Osteoblast (primary cell): ENCODE measurements at regions not wholly inside any gene's neighbourhood (a gene's known extent, or its start where the extent isn't known, plus 50 kb on each side); places are given as distances from the start of the nearest gene placed in this dataset.

Source experiments
- DNase-seq: peaks from one replicate; pipeline ENCODE4 v3.0.0; 2011; ENCODE audit warnings: low spot score, mixed read lengths; ENCODE audit not compliant: insufficient read length; ENCODE audit errors: missing footprints
- H2AFZ ChIP-seq: 2 replicates; pipeline ENCODE4 v1.6.0; 2011; ENCODE audit warnings: mild to moderate bottlenecking, low read length
- H3K27ac ChIP-seq: 2 replicates; pipeline ENCODE4 v1.5.1; 2011; ENCODE audit warnings: mild to moderate bottlenecking, low read depth, low read length, moderate library complexity
- H3K27me3 ChIP-seq: 2 replicates; pipeline ENCODE4 v1.6.0; 2012; ENCODE audit warnings: mild to moderate bottlenecking, control low read depth, inconsistent platforms, low read length, moderate library complexity; ENCODE audit not compliant: insufficient read depth
- H3K36me3 ChIP-seq: 2 replicates; pipeline ENCODE4 v1.5.1; 2011; ENCODE audit warnings: mild to moderate bottlenecking, low read length, control low read depth, moderate library complexity; ENCODE audit not compliant: insufficient read depth
- H3K4me1 ChIP-seq: 2 replicates; pipeline ENCODE4 v1.5.1; 2011; ENCODE audit warnings: mild to moderate bottlenecking, low read length, control low read depth, moderate library complexity; ENCODE audit not compliant: insufficient read depth
- H3K4me2 ChIP-seq: 2 replicates; pipeline ENCODE4 v1.6.0; 2011; ENCODE audit warnings: mild to moderate bottlenecking, low read length; ENCODE audit not compliant: insufficient read depth
- H3K4me3 ChIP-seq: fragments of 200-600 bp; sonication (generic); 3 replicates; pipeline ENCODE4 v1.5.1; 2012; ENCODE audit warnings: mild to moderate bottlenecking, low read length, inconsistent platforms; ENCODE audit not compliant: insufficient read depth
- H3K79me2 ChIP-seq: 2 replicates; pipeline ENCODE4 v1.6.0; 2012; ENCODE audit warnings: mild to moderate bottlenecking, low read length, control low read depth, inconsistent platforms; ENCODE audit not compliant: insufficient read depth
- H3K9me3 ChIP-seq: 2 replicates; pipeline ENCODE4 v1.5.1; 2011; ENCODE audit warnings: low read depth, low read length, control low read depth
- H4K20me1 ChIP-seq: 2 replicates; pipeline ENCODE4 v1.6.0; 2012; ENCODE audit warnings: mild to moderate bottlenecking, low read length, control low read depth; ENCODE audit not compliant: insufficient read depth
- TF ChIP-seq, protein P1 (sequence below): IDR thresholded peaks from 2 replicates; pipeline ENCODE4 v1.5.1; 2011; ENCODE audit warnings: mild to moderate bottlenecking, low read depth, low read length, moderate library complexity; ENCODE audit errors: extremely low read depth

DNA sequence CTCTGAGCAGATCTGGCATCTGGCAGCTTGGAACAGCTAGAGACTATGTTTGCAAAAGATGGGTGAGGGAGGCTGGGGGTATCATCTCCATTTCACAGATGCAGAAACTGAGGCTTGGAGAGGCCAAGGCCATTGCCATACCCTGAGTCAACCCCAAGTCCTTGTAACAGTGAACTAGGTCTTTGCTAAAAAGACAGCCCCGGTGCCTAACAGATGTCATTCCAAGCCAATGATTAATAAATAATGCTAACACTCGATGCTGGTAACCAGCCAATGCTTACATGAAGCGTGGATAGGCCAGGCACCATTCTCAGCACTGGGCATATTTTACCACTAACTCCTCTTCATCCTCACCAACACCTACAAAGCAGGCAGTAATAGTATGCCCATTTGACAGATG is 164.0 kb downstream of the MN1 start:
- Histone ChIP-seq H3K4me2 (no peak overlapping the region), H3K79me2 (no peaks in the 10 kb centered on the region), H2AFZ (no peak overlapping the region), H3K9me3 (no peaks in the 10 kb centered on the region), H3K27ac (no peak overlapping the region), H3K4me1 (no peaks in the 10 kb centered on the region), H4K20me1 (no peaks in the 10 kb centered on the region), H3K36me3 (no peaks in the 10 kb centered on the region), H3K4me3 (no peak overlapping the region), H3K27me3 (peaks cover 12% of the 10 kb centered on the region)
- DNase-seq, result peak; percentile 78
- TF ChIP-seq, protein P1, sequence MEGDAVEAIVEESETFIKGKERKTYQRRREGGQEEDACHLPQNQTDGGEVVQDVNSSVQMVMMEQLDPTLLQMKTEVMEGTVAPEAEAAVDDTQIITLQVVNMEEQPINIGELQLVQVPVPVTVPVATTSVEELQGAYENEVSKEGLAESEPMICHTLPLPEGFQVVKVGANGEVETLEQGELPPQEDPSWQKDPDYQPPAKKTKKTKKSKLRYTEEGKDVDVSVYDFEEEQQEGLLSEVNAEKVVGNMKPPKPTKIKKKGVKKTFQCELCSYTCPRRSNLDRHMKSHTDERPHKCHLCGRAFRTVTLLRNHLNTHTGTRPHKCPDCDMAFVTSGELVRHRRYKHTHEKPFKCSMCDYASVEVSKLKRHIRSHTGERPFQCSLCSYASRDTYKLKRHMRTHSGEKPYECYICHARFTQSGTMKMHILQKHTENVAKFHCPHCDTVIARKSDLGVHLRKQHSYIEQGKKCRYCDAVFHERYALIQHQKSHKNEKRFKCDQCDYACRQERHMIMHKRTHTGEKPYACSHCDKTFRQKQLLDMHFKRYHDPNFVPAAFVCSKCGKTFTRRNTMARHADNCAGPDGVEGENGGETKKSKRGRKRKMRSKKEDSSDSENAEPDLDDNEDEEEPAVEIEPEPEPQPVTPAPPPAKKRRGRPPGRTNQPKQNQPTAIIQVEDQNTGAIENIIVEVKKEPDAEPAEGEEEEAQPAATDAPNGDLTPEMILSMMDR, result no peak

DNA sequence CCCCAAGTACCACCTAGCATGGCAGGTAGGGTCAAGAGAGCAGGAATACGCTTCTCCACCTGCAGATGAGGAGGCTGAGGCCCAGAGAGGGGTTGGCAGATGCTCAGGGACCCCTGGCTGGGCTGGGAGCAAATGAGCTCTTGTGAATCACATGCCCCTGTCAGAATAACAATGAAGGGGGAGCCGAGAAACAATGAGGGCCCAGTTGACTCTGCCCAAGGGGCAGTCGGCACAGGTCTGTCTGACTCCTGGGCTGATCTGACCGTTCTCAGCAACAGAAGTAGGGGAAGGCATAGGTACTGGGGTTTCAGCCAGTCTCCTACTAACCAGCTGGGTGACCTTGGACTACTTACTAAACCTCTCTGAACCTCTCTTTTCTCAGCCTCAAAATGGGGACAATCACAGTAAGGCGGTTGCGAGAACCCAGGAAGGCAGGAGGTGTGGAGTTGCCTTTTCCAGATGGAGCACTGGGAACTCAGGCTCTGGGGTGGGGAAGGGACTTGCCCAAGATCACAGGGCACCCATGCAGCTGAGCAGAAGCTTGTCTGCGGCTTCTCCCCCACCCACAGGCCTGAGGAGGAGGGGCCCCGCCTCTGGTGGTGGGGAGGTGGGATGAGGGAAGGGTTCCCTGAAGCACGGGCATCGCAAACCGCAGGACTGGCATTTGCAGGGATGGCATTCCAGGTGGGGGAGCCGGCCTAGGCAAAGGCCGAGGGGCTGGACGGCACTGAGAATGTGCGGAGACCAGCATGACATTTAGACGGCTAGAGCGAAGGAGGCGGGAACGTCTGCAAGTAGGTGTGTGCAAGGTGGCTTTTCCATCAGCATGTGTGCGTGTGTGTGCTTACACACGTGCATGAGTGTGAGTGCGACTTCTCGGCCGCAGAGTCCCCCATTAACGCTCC is 163.0 kb downstream of the MN1 start:
- no peak overlapping the region for H2AFZ ChIP-seq

GRCh38 chr22:27639248-27640086 is 162.1 kb downstream of the MN1 start:
- Histone ChIP-seq H2AFZ (no peak overlapping the region), H3K79me2 (no peaks in the 10 kb centered on the region), H3K36me3 (no peaks in the 10 kb centered on the region), H4K20me1 (no peaks in the 10 kb centered on the region), H3K27me3 (peaks cover 13% of the 10 kb centered on the region), H3K4me1 (no peaks in the 10 kb centered on the region), H3K4me3 (no peak overlapping the region), H3K9me3 (no peaks in the 10 kb centered on the region), H3K4me2 (no peak overlapping the region), H3K27ac (no peak overlapping the region)
- TF ChIP-seq, protein P1, result no peak
- no peak for DNase-seq

More for the DNA sequence above, 163.0 kb downstream of the MN1 start:
- no peaks in the 10 kb centered on the region for H3K4me1 ChIP-seq
- H3K9me3 ChIP-seq, result no peaks in the 10 kb centered on the region
- no peaks in the 10 kb centered on the region for H3K36me3 ChIP-seq
- no peak overlapping the region for H3K4me3 ChIP-seq
- peaks cover 13% of the 10 kb centered on the region for H3K27me3 ChIP-seq
- H3K27ac ChIP-seq, result no peak overlapping the region
- H3K79me2 ChIP-seq, result no peaks in the 10 kb centered on the region
- H3K4me2 ChIP-seq, result no peak overlapping the region
- H4K20me1 ChIP-seq, result no peaks in the 10 kb centered on the region
- TF ChIP-seq, protein P1, result no peak
- no peak for DNase-seq
